ENCODE measurements at regions not wholly inside any gene's neighbourhood (a gene's known extent, or its start where the extent isn't known, plus 50 kb on each side); places are given as distances from the start of the nearest gene placed in this dataset.

- H3K4me2 ChIP-seq (ENCODE audit: insufficient read depth, low read length) = no peak overlapping the region
- no peak overlapping the region for H3K9ac ChIP-seq (ENCODE audit: low read depth, low read length)
- peaks cover 56% of the 10 kb centered on the region for H3K4me1 ChIP-seq (ENCODE audit: insufficient read depth, low read length)
- no peaks in the 10 kb centered on the region for H3K27me3 ChIP-seq (ENCODE audit: insufficient read depth, low read length, poor library complexity)
- no peak for ATAC-seq (ENCODE audit: insufficient read depth, low read depth)
- H3K79me2 ChIP-seq (ENCODE audit: insufficient read depth, low read length) = peaks cover 100% of the 10 kb centered on the region
- no peak overlapping the region for H2AFZ ChIP-seq (ENCODE audit: low read depth, low read length)
- no peaks in the 10 kb centered on the region for H3K9me3 ChIP-seq (ENCODE audit: insufficient read depth, low read length, severe bottlenecking)
- peak overlapping the region; percentile 61 for H3K27ac ChIP-seq (ENCODE audit: low read length)
- TF ChIP-seq CTCF (IDR thresholded peaks at IDR 0.05; ENCODE audit: borderline replicate concordance, extremely low read depth, low read length, poor library complexity, severe bottlenecking) = no peak
- no peak for TF ChIP-seq EZH2 (IDR thresholded peaks at IDR 0.05; ENCODE audit: borderline replicate concordance, low read depth, low read length, severe bottlenecking)
- peaks cover 6% of the 10 kb centered on the region; the same call in 1 of the 2 replicates for H4K20me1 ChIP-seq (ENCODE audit: insufficient read depth, low read length)
- no peak overlapping the region for H3K4me3 ChIP-seq (ENCODE audit: low read depth in 1 of 2, low read length in 2 of 2)
- H3K36me3 ChIP-seq (ENCODE audit: insufficient read depth, low read length) = peaks cover 60% of the 10 kb centered on the region
- no peak for DNase-seq
Measured at GRCh38 chr9:110142253-110142652, 65.7 kb downstream of the C9orf152 start.

GRCh38 chr9:110142868-110143481, 65.0 kb downstream of the C9orf152 start:
- Histone ChIP-seq H3K9ac (ENCODE audit: low read depth, low read length) (no peak overlapping the region), H3K4me1 (ENCODE audit: insufficient read depth, low read length) (peaks cover 64% of the 10 kb centered on the region), H3K4me2 (ENCODE audit: insufficient read depth, low read length) (no peak overlapping the region), H3K4me3 (ENCODE audit: low read depth in 1 of 2, low read length in 2 of 2) (no peak overlapping the region), H2AFZ (ENCODE audit: low read depth, low read length) (no peak overlapping the region), H3K9me3 (ENCODE audit: insufficient read depth, low read length, severe bottlenecking) (no peaks in the 10 kb centered on the region), H3K36me3 (ENCODE audit: insufficient read depth, low read length) (peaks cover 53% of the 10 kb centered on the region), H3K27me3 (ENCODE audit: insufficient read depth, low read length, poor library complexity) (no peaks in the 10 kb centered on the region), H3K79me2 (ENCODE audit: insufficient read depth, low read length) (peaks cover 99% of the 10 kb centered on the region), H3K27ac (ENCODE audit: low read length) (peak overlapping the region; percentile 61), H4K20me1 (ENCODE audit: insufficient read depth, low read length) (peaks cover 6% of the 10 kb centered on the region; the same call in 1 of the 2 replicates)
- DNase-seq (peak; percentile 33), ATAC-seq (ENCODE audit: insufficient read depth, low read depth) (peak; percentile 51; the same call in 2 of the 3 replicates)
- TF ChIP-seq CTCF (IDR thresholded peaks at IDR 0.05; ENCODE audit: borderline replicate concordance, extremely low read depth, low read length, poor library complexity, severe bottlenecking) (peak; percentile 42), EZH2 (IDR thresholded peaks at IDR 0.05; ENCODE audit: borderline replicate concordance, low read depth, low read length, severe bottlenecking) (no peak)

GRCh38 chr9:110143485-110143884, 64.5 kb downstream of the C9orf152 start:
- peak overlapping the region; percentile 57 for H3K27ac ChIP-seq (ENCODE audit: low read length)
- H3K36me3 ChIP-seq (ENCODE audit: insufficient read depth, low read length) = peaks cover 47% of the 10 kb centered on the region
- no peak for TF ChIP-seq CTCF (IDR thresholded peaks at IDR 0.05; ENCODE audit: borderline replicate concordance, extremely low read depth, low read length, poor library complexity, severe bottlenecking)
- no peak for TF ChIP-seq EZH2 (IDR thresholded peaks at IDR 0.05; ENCODE audit: borderline replicate concordance, low read depth, low read length, severe bottlenecking)
- no peak for ATAC-seq (ENCODE audit: insufficient read depth, low read depth)
- no peak overlapping the region for H2AFZ ChIP-seq (ENCODE audit: low read depth, low read length)
- H3K9me3 ChIP-seq (ENCODE audit: insufficient read depth, low read length, severe bottlenecking) = no peaks in the 10 kb centered on the region
- no peak overlapping the region for H3K4me3 ChIP-seq (ENCODE audit: low read depth in 1 of 2, low read length in 2 of 2)
- peaks cover 69% of the 10 kb centered on the region for H3K4me1 ChIP-seq (ENCODE audit: insufficient read depth, low read length)
- H3K79me2 ChIP-seq (ENCODE audit: insufficient read depth, low read length) = peaks cover 95% of the 10 kb centered on the region
- H3K9ac ChIP-seq (ENCODE audit: low read depth, low read length) = no peak overlapping the region
- no peaks in the 10 kb centered on the region for H3K27me3 ChIP-seq (ENCODE audit: insufficient read depth, low read length, poor library complexity)
- peaks cover 1% of the 10 kb centered on the region; the same call in 1 of the 2 replicates for H4K20me1 ChIP-seq (ENCODE audit: insufficient read depth, low read length)
- no peak overlapping the region; the same call in 1 of the 2 replicates for H3K4me2 ChIP-seq (ENCODE audit: insufficient read depth, low read length)
- no peak for DNase-seq

All from DND-41 (cell line).